ENCODE measurements at regions not wholly inside any gene's neighbourhood (a gene's known extent, or its start where the extent isn't known, plus 50 kb on each side); places are given as distances from the start of the nearest gene placed in this dataset.

DNA sequence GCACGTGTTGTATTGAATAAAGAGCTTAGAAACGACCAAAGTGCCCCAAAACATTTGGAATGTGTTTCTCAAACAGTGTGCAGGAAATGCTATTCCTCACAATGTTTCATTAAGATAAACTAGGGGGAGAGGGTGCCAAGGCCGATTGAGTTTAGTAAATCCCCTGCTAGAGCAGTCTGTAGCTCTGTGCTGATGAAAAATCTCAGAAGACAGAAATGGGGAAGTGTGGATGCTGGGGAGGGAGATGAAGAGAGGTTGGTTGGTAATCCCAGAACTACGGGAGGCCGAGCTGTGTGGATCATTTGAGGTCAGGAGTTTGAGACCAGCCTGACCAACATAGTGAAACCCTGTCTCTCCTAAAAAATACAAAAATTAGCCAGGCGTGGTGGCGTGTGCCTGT is 121.2 kb downstream of the FOXB1 start:
- intact Hi-C loops (cut with DNase I; ENCODE audit: low total_unique reads) = no loop called here
- Histone ChIP-seq H3K36me3 (no peaks in the 10 kb centered on the region), H3K4me1 (peaks cover 0 to 18% (median 10%) of the 10 kb centered on the region in 4 donors), H3K4me3 (no peak overlapping the region), H3K9me3 (no peaks in the 10 kb centered on the region), H3K27ac (no peak overlapping the region), H3K27me3 (no peaks in the 10 kb centered on the region)
- TF ChIP-seq POLR2AphosphoS5 (IDR thresholded peaks at IDR 0.05) (no peak), EP300 (IDR thresholded peaks at IDR 0.05) (no peak), POLR2A (IDR thresholded peaks at IDR 0.05) (no peak)
- TF ChIP-seq, protein P1, sequence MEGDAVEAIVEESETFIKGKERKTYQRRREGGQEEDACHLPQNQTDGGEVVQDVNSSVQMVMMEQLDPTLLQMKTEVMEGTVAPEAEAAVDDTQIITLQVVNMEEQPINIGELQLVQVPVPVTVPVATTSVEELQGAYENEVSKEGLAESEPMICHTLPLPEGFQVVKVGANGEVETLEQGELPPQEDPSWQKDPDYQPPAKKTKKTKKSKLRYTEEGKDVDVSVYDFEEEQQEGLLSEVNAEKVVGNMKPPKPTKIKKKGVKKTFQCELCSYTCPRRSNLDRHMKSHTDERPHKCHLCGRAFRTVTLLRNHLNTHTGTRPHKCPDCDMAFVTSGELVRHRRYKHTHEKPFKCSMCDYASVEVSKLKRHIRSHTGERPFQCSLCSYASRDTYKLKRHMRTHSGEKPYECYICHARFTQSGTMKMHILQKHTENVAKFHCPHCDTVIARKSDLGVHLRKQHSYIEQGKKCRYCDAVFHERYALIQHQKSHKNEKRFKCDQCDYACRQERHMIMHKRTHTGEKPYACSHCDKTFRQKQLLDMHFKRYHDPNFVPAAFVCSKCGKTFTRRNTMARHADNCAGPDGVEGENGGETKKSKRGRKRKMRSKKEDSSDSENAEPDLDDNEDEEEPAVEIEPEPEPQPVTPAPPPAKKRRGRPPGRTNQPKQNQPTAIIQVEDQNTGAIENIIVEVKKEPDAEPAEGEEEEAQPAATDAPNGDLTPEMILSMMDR (IDR thresholded peaks at IDR 0.05) = no peak
- whole genome bisulfite sequencing, 5 donors = 57 to 65% (median 62%) methylated on average over 7 of the region's 7 CpGs
- DNase-seq = no peak

DNA sequence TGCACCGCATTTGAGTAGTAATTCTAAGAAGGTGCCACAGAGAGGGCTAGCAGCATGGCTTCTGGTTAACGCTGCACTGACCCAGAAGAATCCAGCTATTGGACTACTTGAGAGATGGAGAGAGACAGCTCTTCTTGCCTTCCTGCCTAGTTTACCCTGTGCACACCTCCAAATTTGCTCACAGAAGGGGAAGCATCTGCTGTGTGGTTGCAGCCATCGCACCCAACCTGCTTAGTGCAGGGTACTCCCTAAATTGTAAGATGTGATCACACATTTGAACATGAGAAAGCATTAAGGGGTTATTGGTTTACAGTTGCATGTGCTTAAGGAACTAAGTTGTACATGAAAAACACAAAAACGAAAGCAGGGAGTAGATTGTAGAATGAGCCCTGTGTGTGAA is 122.1 kb downstream of the FOXB1 start:
- no peak for TF ChIP-seq POLR2A (IDR thresholded peaks at IDR 0.05)
- no peak for TF ChIP-seq POLR2AphosphoS5 (IDR thresholded peaks at IDR 0.05)
- no peak for TF ChIP-seq EP300 (IDR thresholded peaks at IDR 0.05)
- TF ChIP-seq, protein P1 (IDR thresholded peaks at IDR 0.05) = no peak
- intact Hi-C loops (cut with DNase I; ENCODE audit: low total_unique reads) = no loop called here

DNA sequence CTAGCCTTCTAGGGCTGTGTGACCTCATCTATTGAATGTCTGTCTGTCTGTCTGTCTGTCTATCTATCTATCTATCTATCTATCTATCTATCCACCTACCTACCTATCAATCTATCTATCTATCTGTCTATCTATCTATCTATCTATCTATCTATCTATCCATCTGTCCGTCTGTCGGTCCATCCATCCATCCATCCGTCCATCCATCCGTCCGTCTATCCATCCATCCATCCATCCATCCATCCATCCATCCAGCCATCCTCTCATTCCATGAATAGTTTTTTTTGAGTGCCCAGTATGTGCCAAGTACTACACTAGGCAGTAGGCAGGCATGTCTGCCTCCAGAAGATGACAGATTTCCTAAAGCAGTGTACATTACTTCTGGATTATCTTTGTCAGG is 122.5 kb downstream of the FOXB1 start:
- no peak for DNase-seq
- intact Hi-C loops (cut with DNase I; ENCODE audit: low total_unique reads) = no loop called here
- H3K9me3 ChIP-seq = no peaks in the 10 kb centered on the region
- no peak overlapping the region for H3K4me3 ChIP-seq
- no peaks in the 10 kb centered on the region for H3K36me3 ChIP-seq
- no peaks in the 10 kb centered on the region for H3K27me3 ChIP-seq
- no peak overlapping the region for H3K27ac ChIP-seq
- no peak for TF ChIP-seq POLR2A (IDR thresholded peaks at IDR 0.05)
- TF ChIP-seq, protein P1 (IDR thresholded peaks at IDR 0.05) = no peak
- 82 to 96% (median 90%) methylated on average over 5 of the region's 5 CpGs for WGBS, 5 donors
- H3K4me1 ChIP-seq = peaks cover 0 to 18% (median 10%) of the 10 kb centered on the region in 4 donors

More for the DNA sequence above, 122.1 kb downstream of the FOXB1 start:
- Histone ChIP-seq H3K9me3 (no peaks in the 10 kb centered on the region), H3K27me3 (no peaks in the 10 kb centered on the region), H3K4me3 (no peak overlapping the region), H3K36me3 (no peaks in the 10 kb centered on the region), H3K27ac (no peak overlapping the region), H3K4me1 (peaks cover 0 to 18% (median 10%) of the 10 kb centered on the region in 4 donors)
- no peak for DNase-seq
- 76 to 90% (median 89%) methylated on average over 4 of the region's 4 CpGs for WGBS, 5 donors

DNA sequence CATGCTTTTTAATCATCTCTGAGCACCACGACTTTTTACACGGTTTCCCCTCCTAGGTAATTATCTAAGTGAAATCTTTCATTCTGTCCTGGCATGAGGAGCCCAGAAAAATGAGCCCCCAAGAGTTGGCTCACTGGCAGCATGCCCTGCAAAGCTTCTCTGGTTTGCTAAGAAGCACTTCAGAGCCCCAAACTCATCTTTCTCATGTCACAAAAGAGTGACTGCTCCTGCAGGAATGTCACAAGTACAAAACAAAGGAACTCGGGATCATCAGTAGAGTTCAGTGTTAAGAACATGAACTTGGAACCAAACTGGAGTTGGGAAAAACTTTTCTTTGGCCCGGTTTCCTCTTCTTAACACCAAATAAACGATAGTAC is 123.9 kb downstream of the FOXB1 start:
- DNase-seq = no peak
- peak overlapping the region in 4 of 5 donors; percentile 56 to 81 (median 74) for H3K27ac ChIP-seq
- peaks cover 0 to 18% (median 10%) of the 10 kb centered on the region in 4 donors for H3K4me1 ChIP-seq
- no peaks in the 10 kb centered on the region for H3K36me3 ChIP-seq
- intact Hi-C loops (cut with DNase I; ENCODE audit: low total_unique reads) = no loop called here
- TF ChIP-seq POLR2AphosphoS5 (IDR thresholded peaks at IDR 0.05) (no peak), POLR2A (IDR thresholded peaks at IDR 0.05) (no peak), EP300 (IDR thresholded peaks at IDR 0.05) (no peak)
- TF ChIP-seq, protein P1 (IDR thresholded peaks at IDR 0.05) = no peak
- H3K9me3 ChIP-seq = no peaks in the 10 kb centered on the region
- peaks cover 0 to under 1% (median 0%) of the 10 kb centered on the region in 3 donors for H3K27me3 ChIP-seq
- 5 to 15% (median 10%) methylated on average over 5 of the region's 5 CpGs for WGBS, 5 donors
- H3K4me3 ChIP-seq = peak overlapping the region; percentile 42 to 57 (median 48)

Measured in stomach (tissue), 8 donors.